NCI-H1417 treated with DMSO at 0.1 percent for 48 hours (cell line): ENCODE measurements at regions not wholly inside any gene's neighbourhood (a gene's known extent, or its start where the extent isn't known, plus 50 kb on each side); places are given as distances from the start of the nearest gene placed in this dataset.
"Not testable (repeated sequence)": the region's sequence is repeated elsewhere in the genome, so short reads cannot be mapped to it uniquely, and the experiment has no call there.

Experiments used
- DNase-seq: peaks from one replicate; lab custom pipeline; 2025; lab: John Stamatoyannopoulos, UW

GRCh38 chr4:43089730-43090129, 197.2 kb downstream of the GRXCR1 start:
- no peak for DNase-seq

GRCh38 chr4:43103048-43103447, 210.5 kb downstream of the GRXCR1 start:
- DNase-seq: no peak

GRCh38 chr4:43112139-43112538, 219.6 kb downstream of the GRXCR1 start:
- DNase-seq: no peak

- DNase-seq: no peak
Measured at GRCh38 chr4:43113196-43113595, 220.7 kb downstream of the GRXCR1 start.

GRCh38 chr4:43126595-43126994, 234.1 kb downstream of the GRXCR1 start:
- DNase-seq: no peak

GRCh38 chr4:43130228-43131021, 237.9 kb downstream of the GRXCR1 start:
- DNase-seq: no peak

- DNase-seq: no peak
Measured at GRCh38 chr4:43132010-43132582, 239.6 kb downstream of the GRXCR1 start.

GRCh38 chr4:43133566-43133965, 241.1 kb downstream of the GRXCR1 start:
- no peak for DNase-seq

GRCh38 chr4:43136752-43137151, 244.2 kb downstream of the GRXCR1 start:
- DNase-seq: no peak

- DNase-seq: no peak
Measured at GRCh38 chr4:43146198-43146597, 253.7 kb downstream of the GRXCR1 start.

GRCh38 chr4:43148481-43148880, 256.0 kb downstream of the GRXCR1 start:
- no peak for DNase-seq

- DNase-seq: no peak
Measured at GRCh38 chr4:43163101-43163792, 270.7 kb downstream of the GRXCR1 start.

- no peak for DNase-seq
Measured at GRCh38 chr4:43189741-43190140, 297.2 kb downstream of the GRXCR1 start.

GRCh38 chr4:43212576-43212975, 320.1 kb downstream of the GRXCR1 start:
- DNase-seq: not testable (repeated sequence)

GRCh38 chr4:43223820-43224219, 331.3 kb downstream of the GRXCR1 start:
- no peak for DNase-seq

- no peak for DNase-seq
Measured at GRCh38 chr4:43224559-43224958, 332.0 kb downstream of the GRXCR1 start.

GRCh38 chr4:43233321-43233720, 340.8 kb downstream of the GRXCR1 start:
- DNase-seq: no peak

GRCh38 chr4:43234626-43235415, 342.3 kb downstream of the GRXCR1 start:
- DNase-seq: no peak

- no peak for DNase-seq
Measured at GRCh38 chr4:43238008-43238407, 345.5 kb downstream of the GRXCR1 start.

- no peak for DNase-seq
Measured at GRCh38 chr4:43238585-43238984, 346.1 kb downstream of the GRXCR1 start.

- DNase-seq: no peak
Measured at GRCh38 chr4:43241104-43241503, 348.6 kb downstream of the GRXCR1 start.

GRCh38 chr4:43242606-43243005, 350.1 kb downstream of the GRXCR1 start:
- DNase-seq: no peak
